C4-2B (cell line): ENCODE measurements at regions not wholly inside any gene's neighbourhood (a gene's known extent, or its start where the extent isn't known, plus 50 kb on each side); places are given as distances from the start of the nearest gene placed in this dataset.

Experiments used
- ZFX ChIP-seq: fragments of 450-650 bp; IDR thresholded peaks from 2 replicates; pipeline ENCODE4 v1.6.1; 2017
- TF ChIP-seq, protein P1 (sequence below): fragments of 450-650 bp; conservative IDR thresholded peaks from 2 replicates; pipeline ENCODE4 v1.5.1; 2017; ENCODE audit warnings: mild to moderate bottlenecking

DNA sequence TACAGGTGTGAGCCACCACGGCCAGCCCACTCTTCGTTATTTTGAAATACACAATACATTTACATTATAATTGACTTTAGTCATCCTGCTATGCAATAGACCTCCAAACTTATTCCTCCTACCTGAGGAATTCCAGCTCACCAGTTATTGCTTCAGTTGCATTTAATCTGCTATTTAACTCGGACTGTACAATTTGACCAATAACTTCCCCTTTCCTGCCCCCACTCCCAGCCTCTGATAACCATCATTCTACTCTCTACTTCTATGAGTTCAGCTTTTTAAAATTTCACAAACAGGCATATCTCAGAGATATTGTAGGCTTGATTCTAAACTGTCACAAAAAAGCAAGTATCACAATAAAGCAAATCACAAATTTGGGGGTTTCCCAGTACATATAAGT is 157.0 kb downstream of the COPRS start:
- TF ChIP-seq, protein P1, sequence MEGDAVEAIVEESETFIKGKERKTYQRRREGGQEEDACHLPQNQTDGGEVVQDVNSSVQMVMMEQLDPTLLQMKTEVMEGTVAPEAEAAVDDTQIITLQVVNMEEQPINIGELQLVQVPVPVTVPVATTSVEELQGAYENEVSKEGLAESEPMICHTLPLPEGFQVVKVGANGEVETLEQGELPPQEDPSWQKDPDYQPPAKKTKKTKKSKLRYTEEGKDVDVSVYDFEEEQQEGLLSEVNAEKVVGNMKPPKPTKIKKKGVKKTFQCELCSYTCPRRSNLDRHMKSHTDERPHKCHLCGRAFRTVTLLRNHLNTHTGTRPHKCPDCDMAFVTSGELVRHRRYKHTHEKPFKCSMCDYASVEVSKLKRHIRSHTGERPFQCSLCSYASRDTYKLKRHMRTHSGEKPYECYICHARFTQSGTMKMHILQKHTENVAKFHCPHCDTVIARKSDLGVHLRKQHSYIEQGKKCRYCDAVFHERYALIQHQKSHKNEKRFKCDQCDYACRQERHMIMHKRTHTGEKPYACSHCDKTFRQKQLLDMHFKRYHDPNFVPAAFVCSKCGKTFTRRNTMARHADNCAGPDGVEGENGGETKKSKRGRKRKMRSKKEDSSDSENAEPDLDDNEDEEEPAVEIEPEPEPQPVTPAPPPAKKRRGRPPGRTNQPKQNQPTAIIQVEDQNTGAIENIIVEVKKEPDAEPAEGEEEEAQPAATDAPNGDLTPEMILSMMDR: no peak
- TF ChIP-seq ZFX: no peak
